SK-N-SH treated with all-trans-retinoic acid at 6 μM for 48 hours (cell line): ENCODE measurements at regions not wholly inside any gene's neighbourhood (a gene's known extent, or its start where the extent isn't known, plus 50 kb on each side); places are given as distances from the start of the nearest gene placed in this dataset.

Source experiments
- CREB5 ChIP-seq: fragments of 250-450 bp; sonication (Bioruptor Pico); IDR thresholded peaks from 2 replicates; pipeline ENCODE4 v1.5.1; 2020; ENCODE audit warnings: low read depth, mild to moderate bottlenecking, moderate library complexity
- CSDC2 ChIP-seq: fragments of 250-450 bp; sonication (Bioruptor Pico); IDR thresholded peaks from 2 replicates; pipeline ENCODE4 v1.5.0; 2020; ENCODE audit warnings: mild to moderate bottlenecking, moderate library complexity
- GLIS3 ChIP-seq: fragments of 250-450 bp; sonication (Bioruptor Pico); IDR thresholded peaks from 2 replicates; pipeline ENCODE4 v1.5.0; 2020; ENCODE audit warnings: mild to moderate bottlenecking, moderate library complexity
- PATZ1 ChIP-seq: fragments of 250-450 bp; sonication (Bioruptor Pico); IDR thresholded peaks from 2 replicates; pipeline ENCODE4 v1.8.0; 2020; ENCODE audit warnings: mild to moderate bottlenecking, moderate library complexity, borderline replicate concordance
- TOX ChIP-seq: fragments of 250-450 bp; sonication (Bioruptor Pico); IDR thresholded peaks from 2 replicates; pipeline ENCODE4 v1.8.0; 2021; ENCODE audit warnings: mild to moderate bottlenecking, moderate library complexity, borderline replicate concordance
- ZFP3 ChIP-seq: fragments of 250-450 bp; sonication (Bioruptor Pico); IDR thresholded peaks from 2 replicates; pipeline ENCODE4 v1.5.0; 2020; ENCODE audit warnings: mild to moderate bottlenecking, moderate library complexity
- ZNF565 ChIP-seq: fragments of 450-650 bp; formaldehyde crosslinking; conservative IDR thresholded peaks from 2 replicates; pipeline ENCODE4 v1.5.0; 2020; ENCODE audit warnings: low read depth, mild to moderate bottlenecking, moderate library complexity
- ZNF70 ChIP-seq: fragments of 450-650 bp; formaldehyde crosslinking; IDR thresholded peaks from 2 replicates; pipeline ENCODE4 v1.5.0; 2020; ENCODE audit warnings: mild to moderate bottlenecking, moderate library complexity

GRCh38 chr16:27725236-27726000, 175.5 kb downstream of the KATNIP start:
- TF ChIP-seq ZNF565 (CRISPR knock-in tag) (no peak), TOX (no peak), ZNF70 (no peak), CREB5 (no peak), PATZ1 (no peak), CSDC2 (CRISPR knock-in tag) (no peak), GLIS3 (CRISPR knock-in tag) (no peak), ZFP3 (CRISPR knock-in tag) (no peak)
